NCI-H524 (cell line): ENCODE measurements at regions not wholly inside any gene's neighbourhood (a gene's known extent, or its start where the extent isn't known, plus 50 kb on each side); places are given as distances from the start of the nearest gene placed in this dataset.

Source experiments
- DNase-seq, 2 experiments: peaks; one replicate each; lab custom pipeline; 2025; lab: John Stamatoyannopoulos, UW

- DNase-seq: no peak
These were observed 50.3 kb upstream of the GADD45G start for GRCh38 chr9:89554307-89555035.

DNA sequence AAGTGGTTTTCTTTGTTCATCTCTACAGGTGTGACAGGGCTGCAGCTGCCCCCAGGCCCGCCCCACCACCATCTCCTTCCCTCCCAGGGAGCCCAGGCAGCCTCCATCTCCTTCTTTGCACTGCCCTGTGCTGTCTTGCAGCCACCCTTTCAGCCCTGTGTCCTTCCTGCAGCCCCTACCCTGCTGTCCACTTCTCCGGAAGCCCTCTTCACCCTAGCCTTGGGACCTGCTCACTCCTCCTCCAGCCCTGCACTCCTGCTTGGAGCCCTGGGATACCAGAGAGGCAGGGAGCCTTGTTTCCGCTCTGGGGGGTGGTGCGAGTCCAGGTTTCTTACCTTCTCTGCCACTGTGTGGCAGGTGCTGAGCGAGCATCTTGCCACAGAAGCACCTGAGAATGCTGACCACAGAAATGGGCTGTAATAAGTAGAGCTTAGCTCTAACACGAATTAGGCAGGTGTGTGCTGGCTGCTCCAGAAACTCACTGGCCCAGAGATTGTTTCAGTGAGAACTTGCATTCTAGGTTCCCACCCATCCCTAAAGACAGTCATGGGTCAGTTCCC is 51.3 kb upstream of the GADD45G start:
- no peak for DNase-seq

DNA sequence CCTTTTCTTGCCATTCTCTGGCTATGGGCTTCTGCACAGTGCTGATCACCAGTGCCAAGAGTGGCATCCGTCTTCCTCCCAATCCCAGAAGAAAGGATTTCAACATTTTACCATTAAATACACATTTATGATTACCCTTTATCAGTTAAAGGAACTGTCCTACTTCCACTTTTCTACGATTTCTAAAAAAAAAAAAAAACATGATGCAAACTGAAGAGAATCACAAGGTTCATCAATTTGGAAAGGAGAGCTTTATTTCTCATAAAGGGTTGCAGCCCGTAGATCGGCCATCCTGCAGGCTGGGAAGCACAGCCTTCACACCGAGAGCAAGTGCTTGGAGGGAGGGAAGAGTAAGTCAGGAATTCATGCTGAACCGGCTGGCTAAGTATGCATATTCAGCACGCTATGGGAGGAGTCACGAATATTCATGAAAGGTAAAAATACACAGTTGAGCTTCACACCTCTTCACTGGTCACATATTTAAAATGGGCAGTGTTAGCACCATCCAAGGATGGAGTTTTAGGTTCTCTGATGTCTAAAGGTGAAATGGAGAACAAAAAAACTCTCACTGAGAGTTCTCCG is 52.5 kb upstream of the SEMA4D start:
- no peak for DNase-seq

GRCh38 chr9:89549031-89549644 is 51.2 kb upstream of the SEMA4D start:
- peak; percentile 0 to 30 for DNase-seq

GRCh38 chr9:89548071-89548638 is 50.2 kb upstream of the SEMA4D start:
- DNase-seq: no peak
